GM19452 (cell line): ENCODE measurements at regions not wholly inside any gene's neighbourhood (a gene's known extent, or its start where the extent isn't known, plus 50 kb on each side); places are given as distances from the start of the nearest gene placed in this dataset.

Experiments used
- ATAC-seq: cut with Tn5 transposase; IDR thresholded peaks from one replicate; pipeline ENCODE4 v1.9.1; 2021; ENCODE audit not compliant: unreplicated experiment

GRCh38 chr11:116172851-116173250 is 599.9 kb downstream of the BUD13 start:
- ATAC-seq, result no peak

GRCh38 chr11:116172156-116172555 is 600.6 kb downstream of the BUD13 start:
- ATAC-seq, result no peak

GRCh38 chr11:116171271-116172140 is 601.3 kb downstream of the BUD13 start:
- no peak for ATAC-seq

GRCh38 chr11:116170526-116171120 is 602.2 kb downstream of the BUD13 start:
- no peak for ATAC-seq

GRCh38 chr11:116169776-116170175 is 603.0 kb downstream of the BUD13 start:
- ATAC-seq, result no peak

- ATAC-seq, result no peak
Measured at GRCh38 chr11:116168459-116168787, 604.4 kb downstream of the BUD13 start.

- no peak for ATAC-seq
Measured at GRCh38 chr11:116167706-116168458, 604.9 kb downstream of the BUD13 start.

- ATAC-seq, result no peak
Measured at GRCh38 chr11:116166573-116167465, 606.0 kb downstream of the BUD13 start.

GRCh38 chr11:116164843-116165242 is 607.9 kb downstream of the BUD13 start:
- ATAC-seq, result no peak

- no peak for ATAC-seq
Measured at GRCh38 chr11:116162886-116163230, 609.9 kb downstream of the BUD13 start.

GRCh38 chr11:116162086-116162885 is 610.5 kb downstream of the BUD13 start:
- no peak for ATAC-seq

- ATAC-seq, result no peak
Measured at GRCh38 chr11:116148645-116149044, 624.1 kb downstream of the BUD13 start.

GRCh38 chr11:116148056-116148455 is 624.7 kb downstream of the BUD13 start:
- no peak for ATAC-seq

GRCh38 chr11:116145187-116145865 is 627.5 kb downstream of the BUD13 start:
- ATAC-seq, result no peak

GRCh38 chr11:116144387-116144958 is 628.3 kb downstream of the BUD13 start:
- ATAC-seq, result no peak

- ATAC-seq, result no peak
Measured at GRCh38 chr11:116138280-116138679, 634.1 kb upstream of the CADM1 start.

- ATAC-seq, result no peak
Measured at GRCh38 chr11:116137753-116138152, 633.5 kb upstream of the CADM1 start.

- ATAC-seq, result no peak
Measured at GRCh38 chr11:116136987-116137674, 632.9 kb upstream of the CADM1 start.

- ATAC-seq, result no peak
Measured at GRCh38 chr11:116135891-116136290, 631.7 kb upstream of the CADM1 start.
